ACHN (cell line): ENCODE measurements at regions not wholly inside any gene's neighbourhood (a gene's known extent, or its start where the extent isn't known, plus 50 kb on each side); places are given as distances from the start of the nearest gene placed in this dataset.
A peak's percentile ranks its signal among the peaks of the same experiment; 100 is the strongest.
"Not testable (repeated sequence)": the region's sequence is repeated elsewhere in the genome, so short reads cannot be mapped to it uniquely, and the experiment has no call there.

Experiments used
- DNase-seq: peaks from one replicate; pipeline ENCODE4 v3.0.0-alpha.2; 2015
- in situ Hi-C: cut with HindIII; loops from 2 replicates; pipeline ENCODE4 v1.10.0; 2017; ENCODE audit warnings: low sequenced_read_pairs, low pct_ligation_motif_present, low pct_unique_long_range_greater_than_20kb

- DNase-seq = no peak
- in situ Hi-C loops = no loop called here
These were observed 255.7 kb downstream of the RRAGC start for GRCh38 chr1:38603907-38604306.

- in situ Hi-C loops = no loop called here
- no peak for DNase-seq
These were observed 258.7 kb downstream of the RRAGC start for GRCh38 chr1:38600905-38601304.

GRCh38 chr1:38600286-38600685 is 259.3 kb downstream of the RRAGC start:
- no peak for DNase-seq
- in situ Hi-C loops = no loop called here

- in situ Hi-C loops = no loop called here
- DNase-seq = no peak
These were observed 261.5 kb downstream of the RRAGC start for GRCh38 chr1:38598118-38598517.

GRCh38 chr1:38589036-38589435 is 270.5 kb downstream of the RRAGC start:
- in situ Hi-C loops = no loop called here
- no peak for DNase-seq

GRCh38 chr1:38587766-38588165 is 271.8 kb downstream of the RRAGC start:
- DNase-seq = no peak

GRCh38 chr1:38586993-38587646 is 272.5 kb downstream of the RRAGC start:
- peak; percentile 34 for DNase-seq
- in situ Hi-C loops = no loop called here

More at GRCh38 chr1:38587766-38588165, 271.8 kb downstream of the RRAGC start:
- in situ Hi-C loops = no loop called here

- DNase-seq = no peak
- in situ Hi-C loops = no loop called here
These were observed 273.6 kb downstream of the RRAGC start for GRCh38 chr1:38585971-38586370.

GRCh38 chr1:38585460-38585859 is 274.1 kb downstream of the RRAGC start:
- in situ Hi-C loops = no loop called here
- DNase-seq = no peak

- in situ Hi-C loops = no loop called here
- no peak for DNase-seq
These were observed 274.9 kb downstream of the RRAGC start for GRCh38 chr1:38584448-38585355.

- in situ Hi-C loops, DNase-seq: not testable (repeated sequence)
These were observed 276.3 kb downstream of the RRAGC start for GRCh38 chr1:38583287-38583686.

- no peak for DNase-seq
- in situ Hi-C loops = no loop called here
These were observed 278.2 kb downstream of the RRAGC start for GRCh38 chr1:38581396-38581795.

- no peak for DNase-seq
- in situ Hi-C loops = no loop called here
These were observed 279.0 kb downstream of the RRAGC start for GRCh38 chr1:38580594-38580993.

GRCh38 chr1:38579056-38579455 is 280.5 kb downstream of the RRAGC start:
- in situ Hi-C loops = no loop called here
- no peak for DNase-seq

GRCh38 chr1:38578271-38578951 is 281.2 kb downstream of the RRAGC start:
- in situ Hi-C loops = no loop called here

GRCh38 chr1:38577937-38578270 is 281.7 kb downstream of the RRAGC start:
- no peak for DNase-seq
- in situ Hi-C loops = no loop called here

More at GRCh38 chr1:38578271-38578951, 281.2 kb downstream of the RRAGC start:
- DNase-seq = no peak

- in situ Hi-C loops = no loop called here
- no peak for DNase-seq
These were observed 282.2 kb downstream of the RRAGC start for GRCh38 chr1:38577385-38577784.

GRCh38 chr1:38576241-38576640 is 283.3 kb downstream of the RRAGC start:
- in situ Hi-C loops = no loop called here
- no peak for DNase-seq

- DNase-seq = no peak
- in situ Hi-C loops = no loop called here
These were observed 287.8 kb downstream of the RRAGC start for GRCh38 chr1:38571726-38572125.
